ENCODE measurements at regions not wholly inside any gene's neighbourhood (a gene's known extent, or its start where the extent isn't known, plus 50 kb on each side); places are given as distances from the start of the nearest gene placed in this dataset.
A peak's percentile ranks its signal among the peaks of the same experiment; 100 is the strongest.

DNA sequence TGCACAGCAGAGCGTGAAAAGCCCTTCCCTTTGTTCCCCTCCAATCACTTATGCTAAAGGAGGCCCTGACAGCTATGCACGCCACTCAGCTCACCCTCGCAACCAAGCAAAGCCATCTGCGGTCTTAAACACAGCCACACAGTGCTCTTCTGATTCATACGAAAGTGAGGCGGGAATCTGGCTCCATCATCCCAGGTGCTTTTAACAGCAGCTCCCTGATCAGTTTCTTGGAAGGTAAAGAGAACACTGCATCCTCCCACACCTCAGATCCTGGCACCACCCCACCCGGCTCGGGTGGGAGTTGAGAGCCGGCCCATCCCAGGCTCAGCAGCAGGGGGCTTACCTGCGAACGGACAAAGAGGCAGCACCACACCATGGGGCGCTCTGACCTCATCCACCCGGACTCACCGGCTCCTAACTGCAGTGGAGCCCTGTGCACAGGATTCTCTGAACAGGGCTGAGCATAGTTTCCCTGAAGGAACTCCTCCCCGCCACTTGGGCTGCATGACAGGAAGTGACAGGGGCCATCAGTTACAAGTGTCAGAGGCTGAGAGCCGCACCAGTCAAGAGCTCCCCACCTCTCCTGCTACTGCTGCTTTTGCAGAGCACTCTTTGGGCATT, 114.3 kb upstream of the ARHGEF3 start:
- Mint-ChIP-seq H3K27me3 (no peaks in the 10 kb centered on the region), H3K4me1 (peaks cover 61% of the 10 kb centered on the region), H3K4me3 (peak overlapping the region; percentile 84), H3K27ac (peak overlapping the region; percentile 95), H3K36me3 (ENCODE audit: low read depth) (no peaks in the 10 kb centered on the region), H3K9me3 (no peaks in the 10 kb centered on the region)
- TF ChIP-seq, protein P1, sequence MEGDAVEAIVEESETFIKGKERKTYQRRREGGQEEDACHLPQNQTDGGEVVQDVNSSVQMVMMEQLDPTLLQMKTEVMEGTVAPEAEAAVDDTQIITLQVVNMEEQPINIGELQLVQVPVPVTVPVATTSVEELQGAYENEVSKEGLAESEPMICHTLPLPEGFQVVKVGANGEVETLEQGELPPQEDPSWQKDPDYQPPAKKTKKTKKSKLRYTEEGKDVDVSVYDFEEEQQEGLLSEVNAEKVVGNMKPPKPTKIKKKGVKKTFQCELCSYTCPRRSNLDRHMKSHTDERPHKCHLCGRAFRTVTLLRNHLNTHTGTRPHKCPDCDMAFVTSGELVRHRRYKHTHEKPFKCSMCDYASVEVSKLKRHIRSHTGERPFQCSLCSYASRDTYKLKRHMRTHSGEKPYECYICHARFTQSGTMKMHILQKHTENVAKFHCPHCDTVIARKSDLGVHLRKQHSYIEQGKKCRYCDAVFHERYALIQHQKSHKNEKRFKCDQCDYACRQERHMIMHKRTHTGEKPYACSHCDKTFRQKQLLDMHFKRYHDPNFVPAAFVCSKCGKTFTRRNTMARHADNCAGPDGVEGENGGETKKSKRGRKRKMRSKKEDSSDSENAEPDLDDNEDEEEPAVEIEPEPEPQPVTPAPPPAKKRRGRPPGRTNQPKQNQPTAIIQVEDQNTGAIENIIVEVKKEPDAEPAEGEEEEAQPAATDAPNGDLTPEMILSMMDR (IDR thresholded peaks at IDR 0.05), result no peak
- POLR2A ChIA-PET, result interaction anchor here (0.6 to 3.1 kb wide), 8 partner anchors 9 to 1280 kb away, joined by 3 to 27 read pairs (median 4); partner anchors contain the start of genes ARF4 and ARHGEF3
- peak; percentile 33 for DNase-seq
- CTCF ChIA-PET, result interaction anchor here (1.2 to 1.7 kb wide), 4 partner anchors 10 to 214 kb away, joined by 3 to 5 read pairs (median 4); no protein-coding TSS in a partner anchor
- peak; percentile 69 for ATAC-seq (ENCODE audit: low read depth)
- intact Hi-C loops (cut with micrococcal nuclease), result loop anchor here (2.0 to 5.0 kb wide), 9 partner anchors 46 to 756 kb away; partner anchors contain the start of genes APPL1, ARHGEF3 and TASOR

- ChIA-PET CTCF (interaction anchor here (0.7 kb wide), 1 partner anchor 113 kb away, joined by 3 read pairs; the partner anchor contains the start of gene ARHGEF3), POLR2A (interaction anchor here (0.6 kb wide), 1 partner anchor 203 kb away, joined by 4 read pairs; no protein-coding TSS in a partner anchor)
- intact Hi-C loops (cut with micrococcal nuclease), result loop anchor here (5.0 kb wide), 3 partner anchors 48 to 758 kb away; partner anchors contain the start of gene APPL1
- no peaks in the 10 kb centered on the region for H3K27me3 Mint-ChIP-seq
- ATAC-seq (ENCODE audit: low read depth) (no peak), DNase-seq (no peak)
- peak overlapping the region; percentile 95 for H3K27ac Mint-ChIP-seq
- TF ChIP-seq, protein P1 (IDR thresholded peaks at IDR 0.05), result no peak
- H3K9me3 Mint-ChIP-seq, result no peaks in the 10 kb centered on the region
- peaks cover 57% of the 10 kb centered on the region for H3K4me1 Mint-ChIP-seq
- peaks cover 2% of the 10 kb centered on the region for H3K36me3 Mint-ChIP-seq (ENCODE audit: low read depth)
- H3K4me3 Mint-ChIP-seq, result no peak overlapping the region
Measured at GRCh38 chr3:56914646-56915045, 112.9 kb upstream of the ARHGEF3 start.

GRCh38 chr3:56911363-56911762, 109.6 kb upstream of the ARHGEF3 start:
- H3K36me3 Mint-ChIP-seq (ENCODE audit: low read depth), result peaks cover 7% of the 10 kb centered on the region
- CTCF ChIA-PET, result no interaction called here
- H3K27ac Mint-ChIP-seq, result no peak overlapping the region
- no peak overlapping the region for H3K4me3 Mint-ChIP-seq
- no peak for ATAC-seq (ENCODE audit: low read depth)
- intact Hi-C loops (cut with micrococcal nuclease), result no loop called here
- H3K4me1 Mint-ChIP-seq, result peaks cover 25% of the 10 kb centered on the region
- no peaks in the 10 kb centered on the region for H3K27me3 Mint-ChIP-seq
- POLR2A ChIA-PET, result no interaction called here
- no peaks in the 10 kb centered on the region for H3K9me3 Mint-ChIP-seq
- DNase-seq, result no peak
- TF ChIP-seq, protein P1 (IDR thresholded peaks at IDR 0.05), result no peak

DNA sequence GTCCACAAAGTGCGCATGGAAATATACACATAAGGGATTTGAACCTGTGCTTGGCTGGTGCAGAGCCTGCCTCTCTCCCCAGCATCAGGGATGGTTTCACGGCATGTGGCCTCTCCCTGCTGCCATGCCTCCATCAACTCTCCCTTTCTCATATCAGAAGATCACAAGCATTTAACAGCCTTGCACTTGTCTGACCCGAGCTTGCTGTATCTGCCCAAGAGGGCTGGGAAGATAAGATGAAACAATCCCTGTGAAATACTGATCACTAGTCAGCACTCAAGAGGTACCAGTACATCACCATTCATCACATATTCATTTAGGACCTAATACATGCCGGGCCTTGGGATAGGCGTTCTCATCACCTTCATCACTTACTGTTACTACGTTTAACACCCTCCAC, 107.6 kb upstream of the ARHGEF3 start:
- H3K27me3 Mint-ChIP-seq, result no peaks in the 10 kb centered on the region
- ChIA-PET POLR2A (no interaction called here), CTCF (no interaction called here)
- no peak for ATAC-seq (ENCODE audit: low read depth)
- TF ChIP-seq, protein P1 (IDR thresholded peaks at IDR 0.05), result no peak
- H3K36me3 Mint-ChIP-seq (ENCODE audit: low read depth), result peaks cover 7% of the 10 kb centered on the region
- no peaks in the 10 kb centered on the region for H3K9me3 Mint-ChIP-seq
- no peak for DNase-seq
- H3K4me1 Mint-ChIP-seq, result peaks cover 4% of the 10 kb centered on the region
- H3K27ac Mint-ChIP-seq, result no peak overlapping the region
- no peak overlapping the region for H3K4me3 Mint-ChIP-seq
- intact Hi-C loops (cut with micrococcal nuclease), result no loop called here

- DNase-seq (no peak), ATAC-seq (ENCODE audit: low read depth) (no peak)
- H3K27me3 Mint-ChIP-seq, result no peaks in the 10 kb centered on the region
- intact Hi-C loops (cut with micrococcal nuclease), result no loop called here
- no peak overlapping the region for H3K27ac Mint-ChIP-seq
- TF ChIP-seq, protein P1 (IDR thresholded peaks at IDR 0.05), result no peak
- H3K36me3 Mint-ChIP-seq (ENCODE audit: low read depth), result peaks cover 7% of the 10 kb centered on the region
- H3K4me1 Mint-ChIP-seq, result no peaks in the 10 kb centered on the region
- H3K9me3 Mint-ChIP-seq, result no peaks in the 10 kb centered on the region
- ChIA-PET POLR2A (no interaction called here), CTCF (no interaction called here)
- H3K4me3 Mint-ChIP-seq, result no peak overlapping the region
Measured at GRCh38 chr3:56908004-56908403, 106.3 kb upstream of the ARHGEF3 start.
